ENCODE measurements at regions not wholly inside any gene's neighbourhood (a gene's known extent, or its start where the extent isn't known, plus 50 kb on each side); places are given as distances from the start of the nearest gene placed in this dataset.

GRCh38 chr7:142319970-142320369, 62.1 kb upstream of the PRSS58 start:
- TF ChIP-seq CTCF (conservative IDR thresholded peaks at IDR 0.05; ENCODE audit: low read depth, low read length) (peak; percentile 54), EZH2 (IDR thresholded peaks at IDR 0.05; ENCODE audit: borderline replicate concordance, low read depth, low read length, poor library complexity, severe bottlenecking) (no peak)
